IPS-NIHi7 (cell line): ENCODE measurements at regions not wholly inside any gene's neighbourhood (a gene's known extent, or its start where the extent isn't known, plus 50 kb on each side); places are given as distances from the start of the nearest gene placed in this dataset.
A peak's percentile ranks its signal among the peaks of the same experiment; 100 is the strongest.

Source experiments
- DNase-seq: peaks from one replicate; pipeline ENCODE4 v3.0.0; 2012; ENCODE audit warnings: mixed read lengths; ENCODE audit errors: extremely low spot score

GRCh38 chr9:7402334-7403027 lies 397.1 kb downstream of the DMAC1 start:
- DNase-seq = no peak

- DNase-seq = no peak
Observed at GRCh38 chr9:7401116-7401515, 398.5 kb downstream of the DMAC1 start.

DNA sequence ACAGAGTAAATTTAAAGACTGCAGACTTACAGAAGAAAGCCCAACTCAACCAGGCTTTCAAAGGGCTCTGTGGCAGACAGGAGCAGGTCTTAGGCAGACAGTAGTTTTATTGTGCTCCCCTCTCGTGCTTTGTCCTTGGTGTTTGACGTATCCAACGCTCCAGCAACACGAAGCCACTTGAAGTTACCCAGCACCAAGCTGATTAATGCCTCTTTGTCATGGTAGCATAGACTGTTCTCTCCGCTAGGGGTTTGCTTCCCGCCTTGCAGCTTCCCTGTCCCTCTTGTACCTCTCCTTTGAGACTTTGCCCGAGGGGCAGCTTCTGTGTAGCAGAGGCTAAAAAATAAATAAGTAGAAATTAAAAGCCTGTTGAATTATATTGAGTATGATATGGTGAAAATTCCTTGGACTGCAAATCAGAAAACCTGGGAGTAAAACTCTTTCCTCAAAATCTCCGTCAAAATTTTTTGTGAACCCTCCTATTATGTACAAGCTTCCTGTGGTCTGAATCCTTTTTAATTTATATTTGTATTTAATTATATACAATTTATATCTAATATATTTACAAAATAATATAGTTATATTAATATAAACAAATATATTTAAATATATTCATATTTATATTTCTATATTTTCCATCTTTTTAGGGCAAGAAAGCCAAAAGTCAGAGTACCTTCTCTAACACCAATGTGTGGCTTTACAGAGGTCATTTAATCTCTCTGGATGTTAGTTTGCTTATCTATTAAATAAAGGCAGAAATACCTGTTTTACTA lies 405.4 kb downstream of the DMAC1 start:
- DNase-seq = peak; percentile 41

DNA sequence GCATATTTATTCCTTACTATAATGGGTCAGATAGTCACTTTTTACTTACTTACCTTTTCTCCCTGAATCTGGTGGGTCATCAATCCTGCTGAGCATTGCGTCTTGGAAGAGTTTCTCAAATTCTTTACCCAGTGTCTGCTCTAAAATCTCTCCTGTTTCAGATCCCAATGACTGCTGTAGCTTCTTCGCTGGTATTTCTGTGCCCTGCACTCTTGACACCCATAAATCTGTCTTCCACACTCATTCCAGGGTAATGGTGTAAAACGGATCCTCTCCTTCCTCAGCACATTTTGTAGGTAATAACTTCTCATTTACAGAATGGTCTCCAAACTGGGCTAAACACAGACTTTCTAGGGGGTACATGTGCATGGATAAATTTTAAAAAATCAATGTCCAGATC lies 407.4 kb downstream of the DMAC1 start:
- no peak for DNase-seq

DNA sequence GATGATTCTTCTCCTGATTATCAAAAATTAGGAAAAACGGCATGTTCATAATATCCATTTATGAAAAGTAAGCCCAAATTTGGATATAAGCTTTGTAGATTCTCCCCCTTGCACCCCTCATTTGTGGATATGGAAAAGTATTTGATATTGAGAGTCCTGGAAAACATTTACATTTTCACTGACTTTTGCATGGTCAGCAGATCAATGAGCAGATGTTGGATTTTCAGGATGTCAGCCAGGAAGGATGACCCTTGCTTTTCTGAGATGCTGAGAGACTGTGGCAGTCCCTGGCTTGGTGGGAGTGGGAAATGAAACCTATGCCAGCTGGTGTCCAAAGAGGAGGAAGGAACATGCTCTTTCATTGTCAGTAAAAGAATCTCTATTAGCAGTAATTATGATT lies 410.8 kb downstream of the DMAC1 start:
- no peak for DNase-seq

DNA sequence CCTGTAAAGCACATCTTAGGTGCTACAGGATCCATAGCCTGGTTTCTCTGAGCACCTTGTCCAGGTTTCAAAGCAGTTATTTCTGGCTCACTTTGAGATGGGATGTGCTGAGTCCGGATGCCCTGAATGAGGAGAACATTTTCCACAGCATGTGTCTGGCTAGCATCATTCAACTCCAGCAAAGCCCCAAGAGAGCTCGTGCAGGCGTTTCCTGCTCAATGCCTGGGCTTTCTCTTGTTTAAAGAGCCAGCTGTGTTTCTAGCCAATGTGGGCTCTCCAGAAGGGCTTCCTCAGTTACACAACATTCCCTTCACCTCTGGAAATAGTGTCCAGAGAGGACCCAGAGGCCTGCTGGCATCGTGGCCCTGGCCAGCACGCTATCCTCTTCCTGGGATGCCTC lies 411.7 kb downstream of the DMAC1 start:
- DNase-seq = no peak

DNA sequence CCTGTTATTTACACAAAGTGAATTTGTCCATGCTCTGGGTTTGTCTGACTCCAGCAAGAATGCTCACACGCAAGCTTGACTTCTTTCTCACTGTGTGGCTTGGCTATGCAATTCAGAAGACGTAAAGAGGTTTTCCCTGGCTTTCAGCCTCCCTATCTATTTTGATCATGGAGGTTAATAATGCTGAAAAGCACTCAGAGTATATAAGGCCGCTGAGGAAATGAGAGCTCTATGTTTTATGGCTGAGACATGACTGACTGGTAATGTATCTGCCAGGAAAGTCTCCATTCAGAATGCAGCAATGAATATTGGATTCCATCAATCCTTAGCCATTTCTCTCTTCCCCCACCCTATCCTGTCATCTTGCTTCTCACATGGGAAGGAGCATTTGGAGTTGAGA lies 417.3 kb downstream of the DMAC1 start:
- no peak for DNase-seq

DNA sequence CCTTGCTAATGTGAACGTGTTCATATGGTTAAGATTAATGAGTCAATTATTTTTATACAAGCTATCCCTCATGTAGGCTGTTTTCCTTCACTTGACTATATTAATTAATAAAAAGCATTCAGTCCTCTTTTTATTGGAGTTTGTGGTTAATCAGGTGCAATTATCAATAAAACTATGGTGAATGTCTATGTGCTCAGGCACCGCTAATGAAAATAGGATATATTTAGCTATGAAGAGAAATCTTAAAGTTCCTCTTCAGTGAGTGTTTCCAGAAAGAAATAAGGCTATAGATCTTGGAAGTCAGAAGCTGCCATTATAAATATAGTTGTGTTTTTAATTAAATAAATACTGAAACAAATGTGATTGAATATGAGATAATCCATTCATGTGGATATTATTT lies 422.1 kb downstream of the DMAC1 start:
- DNase-seq = no peak

- DNase-seq = no peak
Observed at GRCh38 chr9:7376833-7377232, 422.7 kb downstream of the DMAC1 start.

- no peak for DNase-seq
Observed at GRCh38 chr9:7376213-7376612, 423.4 kb downstream of the DMAC1 start.

DNA sequence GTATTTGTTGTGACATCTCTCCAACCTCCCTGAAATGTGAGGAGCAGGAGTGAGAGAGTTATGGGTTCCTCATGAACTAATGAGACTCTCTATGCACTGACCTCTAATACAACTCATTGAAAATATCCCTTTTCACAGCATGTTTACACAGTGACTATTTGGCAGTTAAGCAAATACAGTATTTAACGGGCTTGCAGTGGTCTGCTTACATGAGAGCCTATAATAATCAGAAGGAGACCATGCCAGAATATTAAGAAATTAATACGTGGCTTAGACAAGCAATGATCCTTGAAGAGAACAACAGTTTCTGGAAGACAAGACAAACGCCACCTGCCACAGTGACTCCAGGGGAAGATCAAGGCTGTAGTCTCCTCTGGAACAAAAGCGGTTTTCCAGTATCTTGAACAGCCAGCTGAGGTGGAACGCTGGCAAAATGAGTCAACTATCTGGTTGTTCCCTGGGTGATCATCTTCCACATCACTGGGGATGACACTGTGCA lies 424.5 kb downstream of the DMAC1 start:
- DNase-seq = no peak

- DNase-seq = no peak
Observed at GRCh38 chr9:7370988-7371387, 428.6 kb downstream of the DMAC1 start.

DNA sequence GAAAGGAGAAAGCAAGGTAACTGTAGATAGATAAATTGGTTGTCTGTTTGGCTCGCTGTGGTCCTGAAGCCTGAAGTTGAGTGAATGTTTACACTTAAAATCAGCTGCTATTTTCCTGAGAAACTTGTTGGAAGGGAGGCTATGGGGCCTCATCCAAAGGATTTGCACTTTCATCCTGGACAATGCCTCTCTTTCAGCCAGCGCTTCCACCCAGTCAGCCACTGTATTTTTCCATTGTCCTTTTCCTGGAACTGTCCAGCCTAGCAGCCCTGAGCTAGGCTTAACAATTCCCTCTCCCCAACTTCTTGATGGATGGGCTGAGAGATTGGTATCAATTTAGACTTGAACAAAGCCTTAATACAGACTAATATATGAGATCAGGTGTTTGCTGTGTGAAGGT lies 429.2 kb downstream of the DMAC1 start:
- DNase-seq = peak; percentile 24

GRCh38 chr9:7369384-7369821 lies 430.2 kb downstream of the DMAC1 start:
- DNase-seq = no peak

GRCh38 chr9:7368410-7369292 lies 430.9 kb downstream of the DMAC1 start:
- DNase-seq = no peak

DNA sequence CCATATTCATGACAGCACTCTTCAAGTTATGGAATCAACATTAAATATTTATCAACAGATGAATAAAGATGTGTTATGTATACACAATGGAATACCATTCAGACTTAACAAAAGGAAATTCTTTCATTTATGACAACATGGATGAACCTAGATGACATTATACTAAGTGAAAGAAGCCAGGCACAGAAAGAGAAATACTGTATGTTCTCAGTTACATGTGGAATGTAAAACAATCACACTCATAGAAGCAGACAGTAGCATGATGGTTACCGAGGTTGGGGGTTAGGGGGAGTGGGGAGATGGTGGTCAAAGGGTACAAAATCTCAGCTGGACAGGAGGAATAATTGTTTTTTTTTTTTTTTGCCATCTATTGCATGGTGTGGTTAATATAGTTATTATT lies 431.9 kb downstream of the DMAC1 start:
- DNase-seq = no peak

DNA sequence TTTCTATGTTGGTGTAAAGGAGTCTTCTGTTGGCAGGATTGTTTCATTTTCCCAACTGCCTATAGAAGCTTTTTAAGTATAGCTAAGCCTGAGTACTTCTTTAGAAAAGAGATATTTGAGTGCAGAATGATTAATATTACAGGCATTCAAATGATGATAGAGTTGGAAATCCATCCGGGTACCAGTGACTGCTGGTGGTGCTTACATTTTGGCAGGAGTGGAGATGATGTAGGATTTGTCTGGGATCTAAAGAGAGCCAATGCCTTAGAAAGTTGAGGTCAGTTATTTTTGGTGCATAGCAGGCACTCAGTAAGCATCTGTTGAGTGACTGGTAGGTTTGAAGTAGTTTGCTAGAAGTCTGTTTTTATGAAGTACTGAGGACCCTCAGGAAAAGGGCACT lies 433.5 kb downstream of the DMAC1 start:
- no peak for DNase-seq

- peak; percentile 21 for DNase-seq
Observed at GRCh38 chr9:7363777-7364477, 435.7 kb downstream of the DMAC1 start.

DNA sequence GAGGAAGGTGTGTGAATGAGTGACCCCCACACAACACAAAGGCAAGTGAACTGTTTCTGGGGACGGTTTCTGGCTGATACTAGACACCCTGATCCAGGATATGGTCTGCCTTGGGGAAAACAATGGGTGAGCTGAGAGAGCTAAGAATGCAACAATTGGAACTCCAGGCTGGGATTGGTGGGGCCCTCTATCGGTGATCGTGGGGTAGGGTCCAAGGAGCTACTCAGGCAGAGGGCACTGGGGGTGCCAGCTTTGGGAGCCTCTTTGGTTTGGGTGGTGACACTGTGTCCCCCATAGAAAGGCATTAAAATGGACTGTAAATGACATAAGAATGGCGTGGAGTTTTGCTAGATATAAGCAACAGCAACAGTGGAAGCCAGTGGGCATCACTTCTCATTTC lies 439.1 kb downstream of the DMAC1 start:
- DNase-seq = peak; percentile 78

GRCh38 chr9:7358876-7359275 lies 440.7 kb downstream of the DMAC1 start:
- peak; percentile 44 for DNase-seq

GRCh38 chr9:7354704-7355103 lies 444.9 kb downstream of the DMAC1 start:
- DNase-seq = no peak

GRCh38 chr9:7348692-7349091 lies 450.9 kb downstream of the DMAC1 start:
- no peak for DNase-seq
